ENCODE measurements at regions not wholly inside any gene's neighbourhood (a gene's known extent, or its start where the extent isn't known, plus 50 kb on each side); places are given as distances from the start of the nearest gene placed in this dataset.

- H3K4me3 ChIP-seq (replicated peaks; ENCODE audit: low read depth, low read length), result no peak overlapping the region
- DNase-seq (ENCODE audit: low read depth), result no peak
- TF ChIP-seq CTCF (IDR thresholded peaks at IDR 0.05; ENCODE audit: low read length, missing control alignments), result no peak
These were observed 531.6 kb downstream of the PSAT1 start for GRCh38 chr9:78828521-78828920.

- H3K4me3 ChIP-seq (replicated peaks; ENCODE audit: low read depth, low read length), result no peak overlapping the region
- no peak for DNase-seq (ENCODE audit: low read depth)
- no peak for TF ChIP-seq CTCF (IDR thresholded peaks at IDR 0.05; ENCODE audit: low read length, missing control alignments)
These were observed 533.4 kb downstream of the PSAT1 start for GRCh38 chr9:78830301-78830700.

- no peak for DNase-seq (ENCODE audit: low read depth)
- no peak overlapping the region for H3K4me3 ChIP-seq (replicated peaks; ENCODE audit: low read depth, low read length)
- no peak for TF ChIP-seq CTCF (IDR thresholded peaks at IDR 0.05; ENCODE audit: low read length, missing control alignments)
These were observed 534.8 kb downstream of the PSAT1 start for GRCh38 chr9:78831726-78832125.

GRCh38 chr9:78835928-78836450 is 539.1 kb downstream of the PSAT1 start:
- no peak for TF ChIP-seq CTCF (IDR thresholded peaks at IDR 0.05; ENCODE audit: low read length, missing control alignments)
- no peak for DNase-seq (ENCODE audit: low read depth)
- no peak overlapping the region for H3K4me3 ChIP-seq (replicated peaks; ENCODE audit: low read depth, low read length)

- no peak for TF ChIP-seq CTCF (IDR thresholded peaks at IDR 0.05; ENCODE audit: low read length, missing control alignments)
- no peak for DNase-seq (ENCODE audit: low read depth)
- no peak overlapping the region for H3K4me3 ChIP-seq (replicated peaks; ENCODE audit: low read depth, low read length)
These were observed 542.3 kb downstream of the PSAT1 start for GRCh38 chr9:78839252-78839651.

- no peak for DNase-seq (ENCODE audit: low read depth)
- TF ChIP-seq CTCF (IDR thresholded peaks at IDR 0.05; ENCODE audit: low read length, missing control alignments), result no peak
- H3K4me3 ChIP-seq (replicated peaks; ENCODE audit: low read depth, low read length), result no peak overlapping the region
These were observed 551.1 kb downstream of the PSAT1 start for GRCh38 chr9:78848061-78848460.

GRCh38 chr9:78856144-78856543 is 559.2 kb downstream of the PSAT1 start:
- no peak for DNase-seq (ENCODE audit: low read depth)
- TF ChIP-seq CTCF (IDR thresholded peaks at IDR 0.05; ENCODE audit: low read length, missing control alignments), result no peak
- H3K4me3 ChIP-seq (replicated peaks; ENCODE audit: low read depth, low read length), result no peak overlapping the region

Measured in fibroblast of pulmonary artery (primary cell).